Hepatocyte (in vitro differentiated cells): ENCODE measurements at regions not wholly inside any gene's neighbourhood (a gene's known extent, or its start where the extent isn't known, plus 50 kb on each side); places are given as distances from the start of the nearest gene placed in this dataset.
"Not testable (repeated sequence)": the region's sequence is repeated elsewhere in the genome, so short reads cannot be mapped to it uniquely, and the experiment has no call there.

Experiments
- DNase-seq: peaks from one replicate; pipeline ENCODE4 v3.0.0-alpha.2; 2016; ENCODE audit warnings: low spot score
- H2AFZ ChIP-seq: fragments of 200-600 bp; sonication (generic); 2 replicates; pipeline ENCODE4 v1.6.0; 2016; ENCODE audit warnings: antibody characterized with exemption, mild to moderate bottlenecking
- H3K27ac ChIP-seq: fragments of 200-600 bp; sonication (generic); 2 replicates; pipeline ENCODE4 v1.5.1; 2016; ENCODE audit warnings: mild to moderate bottlenecking
- H3K27me3 ChIP-seq: fragments of 200-600 bp; sonication (generic); 2 replicates; pipeline ENCODE4 v1.6.1; 2016
- H3K36me3 ChIP-seq: fragments of 200-600 bp; sonication (generic); replicated peaks from 2 replicates; pipeline ENCODE4 v1.5.1; 2016; ENCODE audit warnings: low read depth; ENCODE audit not compliant: insufficient read depth
- H3K4me1 ChIP-seq: fragments of 200-600 bp; sonication (generic); 2 replicates; pipeline ENCODE4 v1.5.1; 2016; ENCODE audit warnings: mild to moderate bottlenecking, moderate library complexity; ENCODE audit not compliant: insufficient read depth
- H3K4me2 ChIP-seq: fragments of 200-600 bp; sonication (generic); 2 replicates; pipeline ENCODE4 v1.6.0; 2016
- H3K4me3 ChIP-seq: fragments of 200-600 bp; sonication (generic); 2 replicates; pipeline ENCODE4 v1.5.1; 2016; ENCODE audit warnings: mild to moderate bottlenecking
- H3K79me2 ChIP-seq: fragments of 200-600 bp; sonication (generic); 2 replicates; pipeline ENCODE4 v1.6.0; 2017; ENCODE audit warnings: mild to moderate bottlenecking
- H3K9me2 ChIP-seq: fragments of 200-600 bp; sonication (generic); replicated peaks from 2 replicates; pipeline ENCODE4 v1.6.0; 2017; ENCODE audit warnings: mild to moderate bottlenecking; ENCODE audit not compliant: insufficient read depth
- H3K9me3 ChIP-seq: fragments of 200-600 bp; sonication (generic); 2 replicates; pipeline ENCODE4 v1.5.1; 2016; ENCODE audit warnings: low read depth, mild to moderate bottlenecking
- H4K20me1 ChIP-seq: fragments of 200-600 bp; sonication (generic); 2 replicates; pipeline ENCODE4 v1.6.0; 2016; ENCODE audit warnings: mild to moderate bottlenecking; ENCODE audit not compliant: insufficient read depth, poor library complexity, severe bottlenecking
- EZH2 ChIP-seq: fragments of 200-600 bp; sonication (generic); IDR thresholded peaks from 2 replicates; pipeline ENCODE4 v1.6.1; 2016; ENCODE audit warnings: antibody characterized with exemption, mild to moderate bottlenecking, borderline replicate concordance
- EZH2phosphoT487 ChIP-seq: fragments of 200-600 bp; sonication (generic); IDR thresholded peaks from one replicate; pipeline ENCODE4 v1.6.1; 2018; ENCODE audit warnings: antibody characterized with exemption, mild to moderate bottlenecking, low read depth, moderate library complexity; ENCODE audit not compliant: unreplicated experiment, severe bottlenecking
- WGBS: methylation state at CpG from one replicate; pipeline ENCODE4 v1.1.6; 2016; ENCODE audit warnings: low lambda C conversion rate; ENCODE audit errors: missing lambda C conversion rate; 5-methylcytosine and 5-hydroxymethylcytosine counted together
- TF ChIP-seq, protein P1 (sequence below): fragments of 200-600 bp; sonication (generic); IDR thresholded peaks from 2 replicates; pipeline ENCODE4 v1.5.1; 2016; ENCODE audit warnings: antibody characterized with exemption, mild to moderate bottlenecking; ENCODE audit not compliant: poor library complexity

GRCh38 chrX:1700757-1701156 is 85.9 kb downstream of the ASMT start:
- DNase-seq = no peak
- Histone ChIP-seq H4K20me1 (no peaks in the 10 kb centered on the region), H2AFZ (no peak overlapping the region), H3K4me3 (no peak overlapping the region), H3K27ac (no peak overlapping the region), H3K36me3 (no peaks in the 10 kb centered on the region), H3K9me3 (no peaks in the 10 kb centered on the region), H3K4me1 (no peaks in the 10 kb centered on the region), H3K4me2 (no peak overlapping the region), H3K27me3 (no peaks in the 10 kb centered on the region), H3K9me2 (no peaks in the 10 kb centered on the region), H3K79me2 (no peaks in the 10 kb centered on the region)
- WGBS = 87% methylated on average over 9 of the region's 11 CpGs
- TF ChIP-seq, protein P1, sequence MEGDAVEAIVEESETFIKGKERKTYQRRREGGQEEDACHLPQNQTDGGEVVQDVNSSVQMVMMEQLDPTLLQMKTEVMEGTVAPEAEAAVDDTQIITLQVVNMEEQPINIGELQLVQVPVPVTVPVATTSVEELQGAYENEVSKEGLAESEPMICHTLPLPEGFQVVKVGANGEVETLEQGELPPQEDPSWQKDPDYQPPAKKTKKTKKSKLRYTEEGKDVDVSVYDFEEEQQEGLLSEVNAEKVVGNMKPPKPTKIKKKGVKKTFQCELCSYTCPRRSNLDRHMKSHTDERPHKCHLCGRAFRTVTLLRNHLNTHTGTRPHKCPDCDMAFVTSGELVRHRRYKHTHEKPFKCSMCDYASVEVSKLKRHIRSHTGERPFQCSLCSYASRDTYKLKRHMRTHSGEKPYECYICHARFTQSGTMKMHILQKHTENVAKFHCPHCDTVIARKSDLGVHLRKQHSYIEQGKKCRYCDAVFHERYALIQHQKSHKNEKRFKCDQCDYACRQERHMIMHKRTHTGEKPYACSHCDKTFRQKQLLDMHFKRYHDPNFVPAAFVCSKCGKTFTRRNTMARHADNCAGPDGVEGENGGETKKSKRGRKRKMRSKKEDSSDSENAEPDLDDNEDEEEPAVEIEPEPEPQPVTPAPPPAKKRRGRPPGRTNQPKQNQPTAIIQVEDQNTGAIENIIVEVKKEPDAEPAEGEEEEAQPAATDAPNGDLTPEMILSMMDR = no peak
- TF ChIP-seq EZH2phosphoT487 = no peak
- no peak for TF ChIP-seq EZH2

GRCh38 chrX:1701396-1701901 is 86.6 kb downstream of the ASMT start:
- H3K4me3 ChIP-seq, H3K4me2 ChIP-seq, H3K9me2 ChIP-seq, H3K4me1 ChIP-seq, H4K20me1 ChIP-seq, H2AFZ ChIP-seq, H3K79me2 ChIP-seq, DNase-seq, H3K36me3 ChIP-seq, H3K27me3 ChIP-seq, H3K27ac ChIP-seq, H3K9me3 ChIP-seq: not testable (repeated sequence)
- WGBS = 88% methylated on average over 11 of the region's 15 CpGs

GRCh38 chrX:1702142-1702541 is 87.3 kb downstream of the ASMT start:
- not testable (repeated sequence) for H3K27ac ChIP-seq, H3K9me2 ChIP-seq, H2AFZ ChIP-seq, H3K79me2 ChIP-seq, H3K4me1 ChIP-seq, H3K36me3 ChIP-seq, H3K9me3 ChIP-seq, H3K4me2 ChIP-seq, DNase-seq, H3K27me3 ChIP-seq, H3K4me3 ChIP-seq, H4K20me1 ChIP-seq
- WGBS = no CpG with 5 or more reads among the region's 12 CpGs

DNA sequence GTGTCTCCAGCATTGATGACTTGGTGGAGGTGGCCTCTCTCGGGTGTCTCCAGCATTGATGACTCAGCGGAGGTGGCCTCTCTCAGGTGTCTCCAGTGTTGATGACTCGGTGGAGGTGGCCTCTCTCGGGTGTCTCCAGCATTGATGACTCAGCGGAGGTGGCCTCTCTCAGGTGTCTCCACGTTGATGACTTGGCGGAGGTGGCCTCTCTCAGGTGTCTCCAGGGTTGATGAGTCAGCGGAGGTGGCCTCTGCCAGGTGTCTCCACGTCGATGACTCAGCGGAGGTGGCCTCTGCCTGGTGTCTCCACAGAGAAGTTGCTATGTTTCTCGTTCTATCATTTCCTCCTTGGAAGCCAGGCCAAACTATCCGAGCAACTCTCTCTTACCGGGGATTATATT is 87.7 kb downstream of the ASMT start:
- H3K9me2 ChIP-seq, H3K4me3 ChIP-seq, H3K9me3 ChIP-seq, H3K4me2 ChIP-seq, DNase-seq, H3K27me3 ChIP-seq, H3K36me3 ChIP-seq, H3K4me1 ChIP-seq, H2AFZ ChIP-seq, H4K20me1 ChIP-seq, H3K27ac ChIP-seq, H3K79me2 ChIP-seq: not testable (repeated sequence)
- 84% methylated on average over 10 of the region's 14 CpGs for WGBS

DNA sequence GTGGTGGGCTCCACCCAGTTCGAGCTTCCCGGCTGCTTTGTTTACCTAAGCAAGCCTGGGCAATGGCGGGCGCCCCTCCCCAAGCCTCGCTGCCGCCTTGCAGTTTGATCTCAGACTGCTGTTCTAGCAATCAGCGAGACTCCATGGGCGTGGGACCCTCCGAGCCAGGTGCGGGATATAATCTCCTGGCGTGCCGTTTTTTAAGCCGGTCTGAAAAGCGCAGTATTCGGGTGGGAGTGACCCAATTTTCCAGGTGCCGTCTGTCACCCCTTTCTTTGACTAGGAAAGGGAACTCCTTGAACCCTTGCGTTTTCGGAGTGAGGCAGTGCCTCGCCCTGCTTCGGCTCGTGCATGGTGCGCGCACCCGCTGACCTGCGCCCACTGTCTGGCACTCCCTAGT is 94.4 kb downstream of the ASMT start:
- H3K4me2 ChIP-seq, H3K9me3 ChIP-seq, H4K20me1 ChIP-seq, H3K4me1 ChIP-seq, H3K36me3 ChIP-seq, H3K9me2 ChIP-seq, DNase-seq, H3K79me2 ChIP-seq, H2AFZ ChIP-seq, H3K4me3 ChIP-seq, H3K27me3 ChIP-seq, H3K27ac ChIP-seq: not testable (repeated sequence)
- WGBS = 92% methylated on average over 24 of the region's 25 CpGs
